PFSK-1 (cell line): ENCODE measurements at regions not wholly inside any gene's neighbourhood (a gene's known extent, or its start where the extent isn't known, plus 50 kb on each side); places are given as distances from the start of the nearest gene placed in this dataset.

ENCODE experiments used
- FOXP2 ChIP-seq: optimal IDR thresholded peaks from 2 replicates; pipeline ENCODE3; 2011; ENCODE audit warnings: borderline replicate concordance, control low read depth, inconsistent platforms; ENCODE audit not compliant: insufficient read depth; ENCODE audit errors: extremely low read length, extremely low read depth
- POLR2AphosphoS5 ChIP-seq: IDR thresholded peaks from 2 replicates; pipeline ENCODE4 v1.6.1; 2012; ENCODE audit warnings: low read depth, mild to moderate bottlenecking, control low read depth, low read length, moderate library complexity
- SIN3A ChIP-seq: IDR thresholded peaks from 2 replicates; pipeline ENCODE4 v1.6.1; 2012; ENCODE audit warnings: mild to moderate bottlenecking, low read length, moderate library complexity, borderline replicate concordance; ENCODE audit not compliant: insufficient read depth
- TAF1 ChIP-seq: IDR thresholded peaks from 2 replicates; pipeline ENCODE4 v1.6.1; 2012; ENCODE audit warnings: low read length, control low read depth, borderline replicate concordance; ENCODE audit not compliant: insufficient read depth
- TF ChIP-seq, protein P1 (sequence below), 2 experiments: IDR thresholded peaks; 2 replicates each; pipeline versions ENCODE4 v1.6.1 to v1.8.0; 2011 to 2012; ENCODE audit warnings: low read depth in 2 of 2, low read length in 2 of 2, control low read depth in 1 of 2, inconsistent platforms in 1 of 2, mild to moderate bottlenecking in 1 of 2, moderate library complexity in 1 of 2; ENCODE audit not compliant: insufficient read depth in 1 of 2

DNA sequence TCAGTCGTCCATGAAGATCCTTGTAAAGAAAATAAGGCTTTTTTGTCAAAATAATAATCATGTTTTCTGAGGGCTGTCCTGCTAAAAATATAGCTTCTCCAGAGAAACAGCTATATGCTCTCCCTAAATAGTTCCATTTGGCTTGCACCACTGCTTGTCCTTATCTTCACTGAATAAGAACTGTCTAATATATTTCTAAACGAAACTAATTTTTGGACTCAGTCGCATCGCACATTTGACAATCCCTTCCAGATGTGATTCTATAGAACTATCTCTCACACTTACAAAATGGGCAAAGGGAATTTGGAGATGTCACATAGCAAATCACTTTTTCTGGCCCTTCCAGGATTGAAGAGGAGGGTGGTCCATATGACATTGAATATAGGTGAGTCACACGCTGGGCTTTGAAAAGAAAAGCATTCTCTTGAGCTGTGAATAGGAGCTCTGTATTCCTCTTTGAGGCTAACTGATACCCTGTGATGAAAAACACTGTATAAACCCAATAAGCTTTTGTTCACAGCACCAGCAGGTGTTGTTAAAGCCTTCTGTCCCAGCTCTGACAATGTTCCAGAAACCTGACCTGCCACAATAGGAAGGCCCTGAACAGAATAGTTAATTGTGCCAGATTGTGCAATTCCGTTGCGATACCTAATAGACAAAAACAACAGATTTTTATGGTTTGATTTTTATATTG is 1144.2 kb downstream of the ROBO2 start:
- TF ChIP-seq SIN3A, result no peak
- TF ChIP-seq POLR2AphosphoS5, result no peak
- TF ChIP-seq, protein P1, sequence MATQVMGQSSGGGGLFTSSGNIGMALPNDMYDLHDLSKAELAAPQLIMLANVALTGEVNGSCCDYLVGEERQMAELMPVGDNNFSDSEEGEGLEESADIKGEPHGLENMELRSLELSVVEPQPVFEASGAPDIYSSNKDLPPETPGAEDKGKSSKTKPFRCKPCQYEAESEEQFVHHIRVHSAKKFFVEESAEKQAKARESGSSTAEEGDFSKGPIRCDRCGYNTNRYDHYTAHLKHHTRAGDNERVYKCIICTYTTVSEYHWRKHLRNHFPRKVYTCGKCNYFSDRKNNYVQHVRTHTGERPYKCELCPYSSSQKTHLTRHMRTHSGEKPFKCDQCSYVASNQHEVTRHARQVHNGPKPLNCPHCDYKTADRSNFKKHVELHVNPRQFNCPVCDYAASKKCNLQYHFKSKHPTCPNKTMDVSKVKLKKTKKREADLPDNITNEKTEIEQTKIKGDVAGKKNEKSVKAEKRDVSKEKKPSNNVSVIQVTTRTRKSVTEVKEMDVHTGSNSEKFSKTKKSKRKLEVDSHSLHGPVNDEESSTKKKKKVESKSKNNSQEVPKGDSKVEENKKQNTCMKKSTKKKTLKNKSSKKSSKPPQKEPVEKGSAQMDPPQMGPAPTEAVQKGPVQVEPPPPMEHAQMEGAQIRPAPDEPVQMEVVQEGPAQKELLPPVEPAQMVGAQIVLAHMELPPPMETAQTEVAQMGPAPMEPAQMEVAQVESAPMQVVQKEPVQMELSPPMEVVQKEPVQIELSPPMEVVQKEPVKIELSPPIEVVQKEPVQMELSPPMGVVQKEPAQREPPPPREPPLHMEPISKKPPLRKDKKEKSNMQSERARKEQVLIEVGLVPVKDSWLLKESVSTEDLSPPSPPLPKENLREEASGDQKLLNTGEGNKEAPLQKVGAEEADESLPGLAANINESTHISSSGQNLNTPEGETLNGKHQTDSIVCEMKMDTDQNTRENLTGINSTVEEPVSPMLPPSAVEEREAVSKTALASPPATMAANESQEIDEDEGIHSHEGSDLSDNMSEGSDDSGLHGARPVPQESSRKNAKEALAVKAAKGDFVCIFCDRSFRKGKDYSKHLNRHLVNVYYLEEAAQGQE (IDR thresholded peaks at IDR 0.05; ENCODE audit: insufficient read depth in 1 of 2, low read depth in 2 of 2, low read length in 2 of 2), result no peak
- TF ChIP-seq FOXP2, result no peak
- TF ChIP-seq TAF1, result no peak

DNA sequence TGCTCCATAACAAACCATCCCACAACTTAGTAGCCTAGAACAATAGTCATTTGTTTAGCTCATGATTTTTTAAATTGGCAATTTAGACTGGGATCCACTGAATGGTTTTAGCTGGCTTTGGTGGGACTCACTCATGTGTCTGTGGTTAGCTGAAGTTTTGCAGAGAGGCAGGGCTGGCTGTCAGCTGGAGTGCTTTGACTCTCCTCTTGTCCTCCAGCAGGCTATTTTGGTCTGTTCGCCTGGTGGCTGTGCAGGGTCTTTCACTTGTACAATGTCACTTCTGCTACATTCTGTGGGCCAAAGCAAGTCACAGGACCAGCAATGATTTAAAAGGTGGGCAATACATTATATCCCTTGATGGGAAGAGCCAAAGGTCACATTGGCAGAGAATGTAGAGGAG is 1146.5 kb downstream of the ROBO2 start:
- TF ChIP-seq FOXP2 (no peak), TAF1 (no peak), SIN3A (no peak), POLR2AphosphoS5 (no peak)
- TF ChIP-seq, protein P1 (IDR thresholded peaks at IDR 0.05; ENCODE audit: insufficient read depth in 1 of 2, low read depth in 2 of 2, low read length in 2 of 2), result no peak

GRCh38 chr3:78201091-78201490 is 1161.2 kb downstream of the ROBO2 start:
- TF ChIP-seq TAF1 (no peak), FOXP2 (no peak), POLR2AphosphoS5 (no peak), SIN3A (no peak)
- TF ChIP-seq, protein P1 (IDR thresholded peaks at IDR 0.05; ENCODE audit: insufficient read depth in 1 of 2, low read depth in 2 of 2, low read length in 2 of 2), result no peak

DNA sequence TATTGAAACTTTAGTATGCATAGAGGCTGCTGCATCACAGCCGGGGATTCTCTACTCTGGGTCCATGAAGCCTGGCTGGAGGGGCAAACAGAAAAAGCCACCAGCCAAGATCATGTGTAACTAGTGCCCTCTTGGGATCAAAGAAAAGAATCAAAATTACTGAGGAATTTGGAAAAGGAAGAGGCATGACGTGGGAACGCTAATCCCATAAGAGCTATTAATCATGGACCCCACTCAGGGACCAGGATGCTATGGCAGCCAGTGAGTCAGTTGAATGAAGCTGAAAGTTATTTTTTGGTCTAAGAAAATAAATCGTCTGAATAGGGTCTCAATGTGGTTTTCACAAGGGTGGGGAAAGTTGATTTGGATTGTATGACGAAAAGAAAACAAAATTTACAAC is 1165.1 kb downstream of the ROBO2 start:
- TF ChIP-seq TAF1 (no peak), SIN3A (no peak), POLR2AphosphoS5 (no peak), FOXP2 (no peak)
- TF ChIP-seq, protein P1 (IDR thresholded peaks at IDR 0.05; ENCODE audit: insufficient read depth in 1 of 2, low read depth in 2 of 2, low read length in 2 of 2), result no peak
